ENCODE measurements at regions not wholly inside any gene's neighbourhood (a gene's known extent, or its start where the extent isn't known, plus 50 kb on each side); places are given as distances from the start of the nearest gene placed in this dataset.

DNA sequence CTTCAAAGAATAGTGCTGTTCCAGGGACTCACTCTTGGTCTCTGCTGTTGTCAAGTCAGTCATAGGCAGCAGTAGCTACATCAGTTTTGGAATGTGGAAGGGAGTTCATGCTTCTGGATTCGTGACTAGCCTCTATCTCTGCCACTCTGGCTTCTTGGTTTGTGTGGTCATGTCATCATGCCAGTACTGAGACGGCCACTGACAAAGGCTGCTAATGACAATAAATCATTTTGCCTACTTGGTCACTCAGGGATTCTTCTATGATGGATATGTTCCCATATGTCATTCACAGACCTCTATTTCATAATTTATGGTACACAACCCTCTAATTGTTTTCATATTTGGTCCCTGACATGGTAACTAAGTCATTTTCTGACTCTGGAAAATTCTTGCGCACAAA lies 450.8 kb upstream of the BOD1L1 start:
- TF ChIP-seq, protein P1, sequence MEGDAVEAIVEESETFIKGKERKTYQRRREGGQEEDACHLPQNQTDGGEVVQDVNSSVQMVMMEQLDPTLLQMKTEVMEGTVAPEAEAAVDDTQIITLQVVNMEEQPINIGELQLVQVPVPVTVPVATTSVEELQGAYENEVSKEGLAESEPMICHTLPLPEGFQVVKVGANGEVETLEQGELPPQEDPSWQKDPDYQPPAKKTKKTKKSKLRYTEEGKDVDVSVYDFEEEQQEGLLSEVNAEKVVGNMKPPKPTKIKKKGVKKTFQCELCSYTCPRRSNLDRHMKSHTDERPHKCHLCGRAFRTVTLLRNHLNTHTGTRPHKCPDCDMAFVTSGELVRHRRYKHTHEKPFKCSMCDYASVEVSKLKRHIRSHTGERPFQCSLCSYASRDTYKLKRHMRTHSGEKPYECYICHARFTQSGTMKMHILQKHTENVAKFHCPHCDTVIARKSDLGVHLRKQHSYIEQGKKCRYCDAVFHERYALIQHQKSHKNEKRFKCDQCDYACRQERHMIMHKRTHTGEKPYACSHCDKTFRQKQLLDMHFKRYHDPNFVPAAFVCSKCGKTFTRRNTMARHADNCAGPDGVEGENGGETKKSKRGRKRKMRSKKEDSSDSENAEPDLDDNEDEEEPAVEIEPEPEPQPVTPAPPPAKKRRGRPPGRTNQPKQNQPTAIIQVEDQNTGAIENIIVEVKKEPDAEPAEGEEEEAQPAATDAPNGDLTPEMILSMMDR (IDR thresholded peaks at IDR 0.05 in 8 of 11, conservative IDR thresholded peaks at IDR 0.05 in 3 of 11) = no peak
- TF ChIP-seq POLR2A (IDR thresholded peaks at IDR 0.05) = no peak

Measured in spleen (tissue), 7 donors.